H9 (cell line): ENCODE measurements at regions not wholly inside any gene's neighbourhood (a gene's known extent, or its start where the extent isn't known, plus 50 kb on each side); places are given as distances from the start of the nearest gene placed in this dataset.

ENCODE experiments used
- DNase-seq: peaks from one replicate; pipeline ENCODE4 v3.0.0-alpha.2; 2017
- H2AFZ ChIP-seq: one replicate; pipeline ENCODE4 v1.6.1; 2013; ENCODE audit warnings: mild to moderate bottlenecking, low read length, control low read depth, moderate library complexity
- H2AK5ac ChIP-seq: 2 replicates; pipeline ENCODE4 v1.6.1; 2013; ENCODE audit warnings: low read length, control low read depth, mixed read lengths; ENCODE audit not compliant: insufficient read length
- H2BK120ac ChIP-seq: one replicate; pipeline ENCODE4 v1.6.1; 2013; ENCODE audit warnings: low read depth, mild to moderate bottlenecking, low read length, control low read depth, inconsistent platforms; ENCODE audit not compliant: poor library complexity, severe bottlenecking
- H2BK12ac ChIP-seq: 2 replicates; pipeline ENCODE4 v1.6.1; 2013; ENCODE audit warnings: low read length, control low read depth, mixed read lengths, low read depth; ENCODE audit not compliant: insufficient read length
- H2BK15ac ChIP-seq: 2 replicates; pipeline ENCODE4 v1.6.1; 2013; ENCODE audit warnings: low read depth, low read length, control low read depth
- H2BK20ac ChIP-seq: one replicate; pipeline ENCODE4 v1.6.1; 2013; ENCODE audit warnings: low read depth, mild to moderate bottlenecking, low read length, control low read depth, inconsistent platforms; ENCODE audit not compliant: poor library complexity, severe bottlenecking
- H2BK5ac ChIP-seq: 2 replicates; pipeline ENCODE4 v1.6.1; 2013; ENCODE audit warnings: low read length, control low read depth, mixed read lengths; ENCODE audit not compliant: insufficient read length
- H3K14ac ChIP-seq: 2 replicates; pipeline ENCODE4 v1.6.1; 2013; ENCODE audit warnings: low read length, control low read depth; ENCODE audit not compliant: insufficient read depth
- H3K18ac ChIP-seq: 2 replicates; pipeline ENCODE4 v1.6.1; 2013; ENCODE audit warnings: low read depth, mild to moderate bottlenecking, mixed read lengths, low read length, control low read depth; ENCODE audit not compliant: insufficient read length
- H3K23ac ChIP-seq: 2 replicates; pipeline ENCODE4 v1.6.1; 2013; ENCODE audit warnings: low read length, control low read depth, mixed read lengths, low read depth; ENCODE audit not compliant: insufficient read length
- H3K23me2 ChIP-seq: 2 replicates; pipeline ENCODE4 v1.6.1; 2013; ENCODE audit warnings: low read depth, mild to moderate bottlenecking, mixed read lengths, low read length, control low read depth; ENCODE audit not compliant: insufficient read length, poor library complexity, severe bottlenecking
- H3K27ac ChIP-seq: 2 replicates; pipeline ENCODE4 v1.5.1; 2013; ENCODE audit warnings: low read length, control low read depth, mixed read lengths, low read depth; ENCODE audit not compliant: insufficient read length
- H3K27me3 ChIP-seq: 2 replicates; pipeline ENCODE4 v1.6.1; 2013; ENCODE audit warnings: low read length, control low read depth, inconsistent platforms; ENCODE audit not compliant: insufficient read depth
- H3K4ac ChIP-seq: 2 replicates; pipeline ENCODE4 v1.6.1; 2013; ENCODE audit warnings: low read depth, mild to moderate bottlenecking, control low read depth, inconsistent platforms, low read length, moderate library complexity
- H3K4me1 ChIP-seq: 2 replicates; pipeline ENCODE4 v1.6.1; 2013; ENCODE audit warnings: low read length, control low read depth, inconsistent platforms; ENCODE audit not compliant: insufficient read depth
- H3K4me2 ChIP-seq: 2 replicates; pipeline ENCODE4 v1.6.1; 2013; ENCODE audit warnings: low read length, control low read depth, mixed read lengths; ENCODE audit not compliant: insufficient read length, insufficient read depth
- H3K56ac ChIP-seq: 2 replicates; pipeline ENCODE4 v1.6.1; 2013; ENCODE audit warnings: low read depth, mild to moderate bottlenecking, mixed read lengths, low read length, control low read depth; ENCODE audit not compliant: insufficient read length
- H3K79me1 ChIP-seq: 2 replicates; pipeline ENCODE4 v1.6.1; 2013; ENCODE audit warnings: low read depth, mild to moderate bottlenecking, moderate library complexity, low read length, control low read depth, inconsistent platforms; ENCODE audit not compliant: insufficient read depth, poor library complexity, severe bottlenecking
- H3K79me2 ChIP-seq: 2 replicates; pipeline ENCODE4 v1.6.1; 2013; ENCODE audit warnings: low read length, control low read depth, inconsistent platforms; ENCODE audit not compliant: insufficient read depth
- H3K9ac ChIP-seq: 2 replicates; pipeline ENCODE4 v1.6.1; 2013; ENCODE audit warnings: low read length, control low read depth, mixed read lengths; ENCODE audit not compliant: insufficient read length; ENCODE audit errors: extremely low read depth
- H3K9me3 ChIP-seq: one replicate; pipeline ENCODE4 v1.6.1; 2013; ENCODE audit warnings: low read depth, low read length, inconsistent platforms; ENCODE audit not compliant: control insufficient read depth
- H3T11ph ChIP-seq: one replicate; pipeline ENCODE4 v1.6.1; 2013; ENCODE audit warnings: mild to moderate bottlenecking, low read length, control low read depth, inconsistent platforms
- H4K20me1 ChIP-seq: one replicate; pipeline ENCODE4 v1.6.1; 2013; ENCODE audit not compliant: control insufficient read depth, insufficient read length, insufficient read depth
- H4K5ac ChIP-seq: 2 replicates; pipeline ENCODE4 v1.6.1; 2013; ENCODE audit warnings: low read depth, mild to moderate bottlenecking, mixed read lengths, low read length, control low read depth; ENCODE audit not compliant: insufficient read length
- H4K8ac ChIP-seq: replicated peaks from 2 replicates; pipeline ENCODE4 v1.6.1; 2013; ENCODE audit warnings: low read length, control low read depth, mixed read lengths, low read depth; ENCODE audit not compliant: insufficient read length
- H4K91ac ChIP-seq: 2 replicates; pipeline ENCODE4 v1.6.1; 2013; ENCODE audit warnings: low read depth, mild to moderate bottlenecking, moderate library complexity, mixed read lengths, low read length, control low read depth; ENCODE audit not compliant: insufficient read length
- H3K27ac Mint-ChIP-seq, 3 experiments: 2 replicates in 2 of 3; 3 replicates in 1 of 3; pipeline ENCODE4 v1.8.0; 2020 to 2021; ENCODE audit warnings: mixed read lengths in 3 of 3, mild to moderate bottlenecking in 1 of 3, moderate library complexity in 1 of 3
- H3K27me3 Mint-ChIP-seq: 2 replicates; pipeline ENCODE4 v1.8.0; 2021; ENCODE audit warnings: low read depth, mild to moderate bottlenecking, moderate library complexity, mixed read lengths
- H3K36me3 Mint-ChIP-seq, 3 experiments: 2 replicates in 2 of 3; 3 replicates in 1 of 3; pipeline ENCODE4 v1.8.0; 2020 to 2021; ENCODE audit warnings: low read depth in 3 of 3, mixed read lengths in 3 of 3; ENCODE audit not compliant: insufficient read depth in 1 of 3
- H3K4me1 Mint-ChIP-seq, 2 experiments: 2 replicates each; pipeline ENCODE4 v1.8.0; 2020; ENCODE audit warnings: mixed read lengths in 2 of 2
- H3K4me3 Mint-ChIP-seq, 2 experiments: 2 replicates in 1 of 2; 3 replicates in 1 of 2; pipeline ENCODE4 v1.8.0; 2020 to 2021; ENCODE audit warnings: mild to moderate bottlenecking in 2 of 2, mixed read lengths in 2 of 2, moderate library complexity in 1 of 2
- H3K9me3 Mint-ChIP-seq, 2 experiments: 2 replicates in 1 of 2; 3 replicates in 1 of 2; pipeline ENCODE4 v1.8.0; 2020; ENCODE audit warnings: mild to moderate bottlenecking in 2 of 2, mixed read lengths in 2 of 2, moderate library complexity in 1 of 2
- WGBS: extraction: QIAGEN DNeasy Blood & Tissue Kit; methylation state at CpG from one replicate; pipeline ENCODE4 v1.1.7; 2013; ENCODE audit warnings: missing lambda C conversion rate, low lambda C conversion rate, mixed read lengths; ENCODE audit not compliant: insufficient read length; ENCODE audit errors: extremely low coverage; 5-methylcytosine and 5-hydroxymethylcytosine counted together
- TF ChIP-seq, protein P1 (sequence below): fragments of 200-600 bp; sonication (generic); conservative IDR thresholded peaks from 3 replicates; pipeline ENCODE4 v1.8.0; 2021; ENCODE audit warnings: antibody characterized with exemption, mild to moderate bottlenecking

DNA sequence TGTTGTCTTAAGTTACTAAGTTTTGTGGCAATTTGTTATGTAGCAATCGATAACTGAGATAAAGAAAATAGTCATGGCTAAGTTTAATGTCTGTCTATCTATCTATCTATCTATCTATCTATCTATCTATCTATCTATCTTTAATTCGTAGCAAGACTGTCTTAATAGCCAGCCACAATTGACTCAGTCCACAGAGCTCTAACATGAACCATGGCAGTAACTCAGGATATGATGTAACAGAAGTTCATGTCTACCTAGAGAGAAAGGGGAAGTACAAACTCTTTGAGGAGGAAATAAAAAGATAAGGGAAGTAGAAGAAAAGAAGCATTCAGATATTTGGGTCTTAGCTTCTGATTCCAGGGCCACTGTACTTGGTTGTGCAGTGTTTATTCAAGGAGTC is 61.5 kb upstream of the FNDC3B start:
- H3K9me3 ChIP-seq: no peaks in the 10 kb centered on the region
- no peak overlapping the region for H4K91ac ChIP-seq
- no peaks in the 10 kb centered on the region for H3K23me2 ChIP-seq
- H3K79me1 ChIP-seq: no peaks in the 10 kb centered on the region
- H3K79me2 ChIP-seq: no peaks in the 10 kb centered on the region
- H4K5ac ChIP-seq: no peak overlapping the region
- no peak overlapping the region for H3T11ph ChIP-seq
- no peaks in the 10 kb centered on the region for H3K36me3 Mint-ChIP-seq
- no peak overlapping the region for H3K23ac ChIP-seq
- H2AK5ac ChIP-seq: no peak overlapping the region
- no peak overlapping the region for H3K56ac ChIP-seq
- no peak overlapping the region for H3K4me3 Mint-ChIP-seq
- H2AFZ ChIP-seq: no peak overlapping the region
- H2BK20ac ChIP-seq: no peak overlapping the region
- peaks cover under 1% of the 10 kb centered on the region; the same call in 1 of the 2 replicates for H3K4me1 ChIP-seq
- no peaks in the 10 kb centered on the region for H4K20me1 ChIP-seq
- no peak for DNase-seq
- H2BK12ac ChIP-seq: no peak overlapping the region
- no CpG with 5 or more reads among the region's 2 CpGs for WGBS
- no peak overlapping the region for H2BK15ac ChIP-seq
- no peak overlapping the region for H3K4ac ChIP-seq
- no peaks in the 10 kb centered on the region for H3K4me1 Mint-ChIP-seq
- H4K8ac ChIP-seq: no peak overlapping the region
- no peaks in the 10 kb centered on the region for H3K27me3 ChIP-seq
- no peak overlapping the region for H3K18ac ChIP-seq
- TF ChIP-seq, protein P1, sequence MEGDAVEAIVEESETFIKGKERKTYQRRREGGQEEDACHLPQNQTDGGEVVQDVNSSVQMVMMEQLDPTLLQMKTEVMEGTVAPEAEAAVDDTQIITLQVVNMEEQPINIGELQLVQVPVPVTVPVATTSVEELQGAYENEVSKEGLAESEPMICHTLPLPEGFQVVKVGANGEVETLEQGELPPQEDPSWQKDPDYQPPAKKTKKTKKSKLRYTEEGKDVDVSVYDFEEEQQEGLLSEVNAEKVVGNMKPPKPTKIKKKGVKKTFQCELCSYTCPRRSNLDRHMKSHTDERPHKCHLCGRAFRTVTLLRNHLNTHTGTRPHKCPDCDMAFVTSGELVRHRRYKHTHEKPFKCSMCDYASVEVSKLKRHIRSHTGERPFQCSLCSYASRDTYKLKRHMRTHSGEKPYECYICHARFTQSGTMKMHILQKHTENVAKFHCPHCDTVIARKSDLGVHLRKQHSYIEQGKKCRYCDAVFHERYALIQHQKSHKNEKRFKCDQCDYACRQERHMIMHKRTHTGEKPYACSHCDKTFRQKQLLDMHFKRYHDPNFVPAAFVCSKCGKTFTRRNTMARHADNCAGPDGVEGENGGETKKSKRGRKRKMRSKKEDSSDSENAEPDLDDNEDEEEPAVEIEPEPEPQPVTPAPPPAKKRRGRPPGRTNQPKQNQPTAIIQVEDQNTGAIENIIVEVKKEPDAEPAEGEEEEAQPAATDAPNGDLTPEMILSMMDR: no peak
- H3K27ac Mint-ChIP-seq: no peak overlapping the region
- no peak overlapping the region for H3K27ac ChIP-seq
- H3K9ac ChIP-seq: no peak overlapping the region
- H3K27me3 Mint-ChIP-seq: no peaks in the 10 kb centered on the region
- no peaks in the 10 kb centered on the region for H3K9me3 Mint-ChIP-seq
- H2BK120ac ChIP-seq: no peak overlapping the region
- H3K14ac ChIP-seq: no peak overlapping the region
- H2BK5ac ChIP-seq: no peak overlapping the region
- no peak overlapping the region for H3K4me2 ChIP-seq
